ENCODE measurements at regions not wholly inside any gene's neighbourhood (a gene's known extent, or its start where the extent isn't known, plus 50 kb on each side); places are given as distances from the start of the nearest gene placed in this dataset.
"Not testable (repeated sequence)": the region's sequence is repeated elsewhere in the genome, so short reads cannot be mapped to it uniquely, and the experiment has no call there.

- TF ChIP-seq, protein P1, sequence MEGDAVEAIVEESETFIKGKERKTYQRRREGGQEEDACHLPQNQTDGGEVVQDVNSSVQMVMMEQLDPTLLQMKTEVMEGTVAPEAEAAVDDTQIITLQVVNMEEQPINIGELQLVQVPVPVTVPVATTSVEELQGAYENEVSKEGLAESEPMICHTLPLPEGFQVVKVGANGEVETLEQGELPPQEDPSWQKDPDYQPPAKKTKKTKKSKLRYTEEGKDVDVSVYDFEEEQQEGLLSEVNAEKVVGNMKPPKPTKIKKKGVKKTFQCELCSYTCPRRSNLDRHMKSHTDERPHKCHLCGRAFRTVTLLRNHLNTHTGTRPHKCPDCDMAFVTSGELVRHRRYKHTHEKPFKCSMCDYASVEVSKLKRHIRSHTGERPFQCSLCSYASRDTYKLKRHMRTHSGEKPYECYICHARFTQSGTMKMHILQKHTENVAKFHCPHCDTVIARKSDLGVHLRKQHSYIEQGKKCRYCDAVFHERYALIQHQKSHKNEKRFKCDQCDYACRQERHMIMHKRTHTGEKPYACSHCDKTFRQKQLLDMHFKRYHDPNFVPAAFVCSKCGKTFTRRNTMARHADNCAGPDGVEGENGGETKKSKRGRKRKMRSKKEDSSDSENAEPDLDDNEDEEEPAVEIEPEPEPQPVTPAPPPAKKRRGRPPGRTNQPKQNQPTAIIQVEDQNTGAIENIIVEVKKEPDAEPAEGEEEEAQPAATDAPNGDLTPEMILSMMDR (IDR thresholded peaks at IDR 0.05; ENCODE audit: low read depth, low read length, missing control alignments) = no peak
- DNase-seq (ENCODE audit: low read depth) = no peak
- H3K4me3 ChIP-seq (ENCODE audit: low read depth, low read length) = no peak overlapping the region
Observed at GRCh38 chr7:79604841-79605240, 151.4 kb upstream of the MAGI2 start.

GRCh38 chr7:79598351-79598750 is 144.9 kb upstream of the MAGI2 start:
- no peak for DNase-seq (ENCODE audit: low read depth)
- TF ChIP-seq, protein P1 (IDR thresholded peaks at IDR 0.05; ENCODE audit: low read depth, low read length, missing control alignments) = no peak
- no peak overlapping the region for H3K4me3 ChIP-seq (ENCODE audit: low read depth, low read length)

GRCh38 chr7:79594671-79595070 is 141.2 kb upstream of the MAGI2 start:
- not testable (repeated sequence) for DNase-seq (ENCODE audit: low read depth); H3K4me3 ChIP-seq (ENCODE audit: low read depth, low read length)

- no peak for DNase-seq (ENCODE audit: low read depth)
- H3K4me3 ChIP-seq (ENCODE audit: low read depth, low read length) = no peak overlapping the region
- TF ChIP-seq, protein P1 (IDR thresholded peaks at IDR 0.05; ENCODE audit: low read depth, low read length, missing control alignments) = no peak
Observed at GRCh38 chr7:79593866-79594301, 140.4 kb upstream of the MAGI2 start.

GRCh38 chr7:79590916-79591623 is 137.6 kb upstream of the MAGI2 start:
- DNase-seq (ENCODE audit: low read depth) = no peak
- TF ChIP-seq, protein P1 (IDR thresholded peaks at IDR 0.05; ENCODE audit: low read depth, low read length, missing control alignments) = no peak
- H3K4me3 ChIP-seq (ENCODE audit: low read depth, low read length) = no peak overlapping the region

DNA sequence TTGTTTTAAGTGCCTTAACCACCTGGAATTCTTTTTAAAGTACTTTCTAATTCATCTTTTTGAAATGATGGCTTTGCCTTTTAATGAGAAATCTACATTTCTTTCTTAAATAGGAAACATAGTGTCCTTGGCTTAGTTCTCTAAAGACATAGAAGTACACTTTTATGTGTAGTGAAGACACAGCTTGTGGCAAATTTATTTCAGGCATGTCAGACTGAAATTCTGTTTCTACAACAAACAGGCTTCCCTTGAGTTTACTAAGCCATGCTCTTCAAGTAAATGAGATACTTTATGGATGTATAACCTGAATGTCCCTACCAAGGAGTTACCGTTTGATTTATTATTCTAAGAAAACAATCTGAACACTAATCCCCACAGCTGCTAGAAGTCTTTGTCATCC is 136.9 kb upstream of the MAGI2 start:
- no peak for DNase-seq (ENCODE audit: low read depth)
- H3K4me3 ChIP-seq (ENCODE audit: low read depth, low read length) = no peak overlapping the region
- TF ChIP-seq, protein P1 (IDR thresholded peaks at IDR 0.05; ENCODE audit: low read depth, low read length, missing control alignments) = no peak

DNA sequence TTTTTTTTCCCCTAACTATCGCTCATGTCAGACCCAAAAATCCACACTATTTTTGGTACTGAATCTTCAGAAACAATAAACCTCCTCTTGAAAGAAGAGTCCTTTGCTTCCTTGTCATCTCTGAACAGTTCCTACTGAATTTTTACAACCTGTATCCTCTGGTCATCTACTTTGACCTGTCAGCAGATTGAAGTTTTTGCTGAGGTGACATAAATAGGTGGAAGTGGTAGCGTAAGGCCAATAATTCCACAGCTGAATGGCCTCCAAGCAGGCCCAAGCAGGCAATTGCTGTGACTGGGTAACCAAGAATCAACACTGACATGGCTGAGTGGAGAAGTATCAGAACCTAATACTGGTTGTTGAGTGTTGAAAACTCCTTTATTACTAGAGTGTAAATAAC is 117.4 kb upstream of the MAGI2 start:
- no peak overlapping the region for H3K4me3 ChIP-seq (ENCODE audit: low read depth, low read length)
- no peak for DNase-seq (ENCODE audit: low read depth)
- TF ChIP-seq, protein P1 (IDR thresholded peaks at IDR 0.05; ENCODE audit: low read depth, low read length, missing control alignments) = no peak
